Activated CD4-positive, alpha-beta T cell treated with anti-CD3 and anti-CD28 coated beads, Interleukin-2, amount 10 ng/mL, durations not matched to agents 24 days and 14 days (primary cell): ENCODE measurements at regions not wholly inside any gene's neighbourhood (a gene's known extent, or its start where the extent isn't known, plus 50 kb on each side); places are given as distances from the start of the nearest gene placed in this dataset.

Source experiments
- DNase-seq: peaks from one replicate; pipeline ENCODE4 v3.0.0; 2022
- H3K27ac Mint-ChIP-seq: one replicate; pipeline ENCODE4 v1.8.0; 2022; ENCODE audit warnings: mild to moderate bottlenecking, mixed read lengths
- H3K27me3 Mint-ChIP-seq: one replicate; pipeline ENCODE4 v1.8.0; 2022; ENCODE audit warnings: mixed read lengths
- H3K36me3 Mint-ChIP-seq: one replicate; pipeline ENCODE4 v1.8.0; 2022; ENCODE audit warnings: low read depth, mild to moderate bottlenecking, mixed read lengths
- H3K4me1 Mint-ChIP-seq: one replicate; pipeline ENCODE4 v1.8.0; 2021; ENCODE audit warnings: mixed read lengths
- H3K4me3 Mint-ChIP-seq: one replicate; pipeline ENCODE4 v1.8.0; 2022; ENCODE audit warnings: mild to moderate bottlenecking, moderate library complexity, mixed read lengths
- H3K9me3 Mint-ChIP-seq: one replicate; pipeline ENCODE4 v1.8.0; 2021; ENCODE audit warnings: mixed read lengths
- intact Hi-C: fragments of 100-400 bp; cut with micrococcal nuclease; formaldehyde crosslinking; loops from one replicate; pipeline ENCODE4 v1.15.1; 2023

DNA sequence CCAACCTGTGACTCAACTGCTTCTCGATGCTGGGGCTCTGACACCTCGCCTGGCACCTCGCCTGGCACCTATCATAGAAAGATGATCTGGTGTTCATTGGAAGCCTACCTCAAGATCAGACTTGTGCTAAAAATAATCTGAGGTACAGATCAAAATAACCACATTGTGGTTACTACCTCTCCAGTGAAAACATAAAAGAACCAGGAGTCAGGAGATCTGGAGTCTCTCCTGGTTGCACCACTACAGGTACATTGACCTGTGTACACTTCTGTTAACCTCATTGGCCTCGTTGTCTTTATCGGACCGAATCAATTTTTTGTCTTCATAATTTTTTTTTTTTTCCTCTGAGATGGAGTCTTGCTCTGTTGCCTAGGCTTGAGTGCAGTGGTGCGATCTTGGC, 695.9 kb downstream of the HDGFL1 start:
- H3K9me3 Mint-ChIP-seq, result peaks cover 4% of the 10 kb centered on the region
- intact Hi-C loops, result no loop called here
- DNase-seq, result no peak
- no peaks in the 10 kb centered on the region for H3K27me3 Mint-ChIP-seq
- H3K4me3 Mint-ChIP-seq, result no peak overlapping the region
- H3K27ac Mint-ChIP-seq, result no peak overlapping the region
- no peaks in the 10 kb centered on the region for H3K4me1 Mint-ChIP-seq
- no peaks in the 10 kb centered on the region for H3K36me3 Mint-ChIP-seq

DNA sequence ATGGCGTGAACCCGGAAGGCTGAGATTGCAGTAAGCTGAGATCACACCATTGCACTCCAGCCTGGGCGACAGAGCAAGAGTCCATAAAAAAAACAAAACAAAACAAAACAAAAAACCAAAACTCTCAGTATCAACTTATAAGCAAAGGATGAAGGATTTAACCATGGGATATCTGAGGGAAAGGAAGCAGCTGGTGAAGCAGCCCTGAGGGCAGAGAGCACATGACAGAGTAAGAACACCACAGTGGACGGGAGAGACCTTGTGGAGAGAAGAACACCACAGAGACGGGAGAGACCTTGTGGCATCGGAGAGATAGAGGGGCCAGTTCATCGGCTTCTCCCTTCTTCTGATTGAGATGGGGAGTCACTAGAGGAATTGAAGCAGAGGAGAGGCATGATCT, 697.2 kb downstream of the HDGFL1 start:
- Mint-ChIP-seq H3K4me3 (no peak overlapping the region), H3K4me1 (no peaks in the 10 kb centered on the region), H3K27me3 (no peaks in the 10 kb centered on the region), H3K36me3 (no peaks in the 10 kb centered on the region), H3K9me3 (no peaks in the 10 kb centered on the region), H3K27ac (no peak overlapping the region)
- intact Hi-C loops, result no loop called here
- no peak for DNase-seq

DNA sequence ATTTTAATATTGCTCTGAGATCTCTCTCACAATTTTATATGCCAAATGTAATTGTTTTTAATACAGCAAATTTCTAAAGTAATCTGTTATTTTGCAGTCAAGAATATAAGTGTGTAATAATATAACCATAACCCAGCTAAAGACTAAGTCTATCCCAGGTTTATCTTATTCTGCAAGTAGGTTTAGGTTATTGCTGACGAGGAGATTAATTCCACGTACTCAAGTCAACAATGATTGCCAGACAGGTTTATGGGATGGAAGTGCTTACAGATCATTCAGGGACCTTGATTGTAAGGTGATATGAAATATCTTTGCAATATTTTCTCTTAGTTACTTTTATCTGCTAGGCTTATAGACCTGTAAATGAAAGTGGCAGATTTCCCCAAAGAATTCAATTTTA, 698.3 kb downstream of the HDGFL1 start:
- no peaks in the 10 kb centered on the region for H3K9me3 Mint-ChIP-seq
- H3K27me3 Mint-ChIP-seq, result no peaks in the 10 kb centered on the region
- intact Hi-C loops, result no loop called here
- no peak overlapping the region for H3K4me3 Mint-ChIP-seq
- H3K4me1 Mint-ChIP-seq, result no peaks in the 10 kb centered on the region
- DNase-seq, result no peak
- H3K36me3 Mint-ChIP-seq, result no peaks in the 10 kb centered on the region
- no peak overlapping the region for H3K27ac Mint-ChIP-seq

DNA sequence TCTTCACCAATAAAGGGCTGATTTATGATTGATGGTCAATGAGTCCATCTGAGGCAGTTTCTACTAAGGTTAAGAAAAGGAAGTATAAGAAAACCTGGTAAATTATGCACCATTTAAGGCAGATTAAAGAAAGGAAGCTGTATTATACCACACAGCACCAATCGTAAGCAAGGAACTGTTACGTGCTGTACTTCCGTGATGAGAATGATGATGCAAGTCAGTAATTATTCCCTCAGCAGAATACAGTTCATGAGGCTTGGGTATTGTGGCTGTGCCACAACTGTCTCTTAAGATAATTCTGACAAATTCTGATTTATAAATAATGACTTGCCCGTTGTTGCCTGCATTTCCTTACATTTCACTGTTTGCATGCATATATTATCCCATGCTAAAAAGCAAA, 699.0 kb downstream of the HDGFL1 start:
- Mint-ChIP-seq H3K4me3 (no peak overlapping the region), H3K36me3 (no peaks in the 10 kb centered on the region), H3K4me1 (no peaks in the 10 kb centered on the region), H3K27me3 (no peaks in the 10 kb centered on the region), H3K27ac (no peak overlapping the region), H3K9me3 (no peaks in the 10 kb centered on the region)
- intact Hi-C loops, result no loop called here
- DNase-seq, result no peak

DNA sequence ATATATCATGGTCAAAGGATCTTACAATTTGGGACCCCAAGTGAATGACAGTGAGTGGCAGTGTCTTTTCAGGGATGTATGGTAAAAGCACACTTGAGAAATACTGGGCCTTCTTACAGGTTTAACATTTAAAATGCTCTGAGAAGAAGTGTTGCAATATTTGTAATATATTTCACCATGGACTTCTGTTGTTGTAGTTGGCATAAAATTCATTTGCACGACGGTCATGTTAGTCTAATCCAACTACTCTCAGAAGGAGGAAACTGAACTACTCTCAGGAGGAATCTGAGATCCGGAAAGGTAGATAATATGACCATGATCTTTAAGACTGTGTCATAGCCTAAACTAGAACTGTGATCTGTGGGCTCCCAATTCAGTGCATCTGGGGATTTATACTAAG, 700.1 kb downstream of the HDGFL1 start:
- no peak for DNase-seq
- intact Hi-C loops, result no loop called here
- H3K9me3 Mint-ChIP-seq, result no peaks in the 10 kb centered on the region
- no peaks in the 10 kb centered on the region for H3K36me3 Mint-ChIP-seq
- H3K27me3 Mint-ChIP-seq, result no peaks in the 10 kb centered on the region
- no peaks in the 10 kb centered on the region for H3K4me1 Mint-ChIP-seq
- no peak overlapping the region for H3K27ac Mint-ChIP-seq
- no peak overlapping the region for H3K4me3 Mint-ChIP-seq

DNA sequence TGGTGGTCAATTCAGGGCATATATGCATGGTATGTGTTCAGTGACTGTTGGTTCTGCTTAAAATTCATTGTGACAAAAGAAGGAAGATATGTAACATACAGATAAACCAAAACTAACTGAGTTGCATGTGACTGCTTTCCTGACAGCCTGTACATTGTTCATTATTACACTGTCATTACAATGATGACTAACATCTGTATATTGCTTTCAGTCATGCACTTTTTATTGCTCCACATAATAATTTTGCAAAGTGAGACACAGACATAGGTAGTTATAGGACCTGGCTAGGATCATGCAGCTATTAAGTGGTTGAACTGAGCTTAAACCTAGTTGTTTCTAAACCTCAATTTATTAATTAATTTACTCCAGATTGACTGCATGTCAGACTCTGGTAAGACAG, 703.2 kb downstream of the HDGFL1 start:
- no peak for DNase-seq
- Mint-ChIP-seq H3K4me1 (no peaks in the 10 kb centered on the region), H3K27me3 (no peaks in the 10 kb centered on the region), H3K27ac (no peak overlapping the region), H3K9me3 (no peaks in the 10 kb centered on the region), H3K36me3 (no peaks in the 10 kb centered on the region), H3K4me3 (no peak overlapping the region)
- intact Hi-C loops, result no loop called here

DNA sequence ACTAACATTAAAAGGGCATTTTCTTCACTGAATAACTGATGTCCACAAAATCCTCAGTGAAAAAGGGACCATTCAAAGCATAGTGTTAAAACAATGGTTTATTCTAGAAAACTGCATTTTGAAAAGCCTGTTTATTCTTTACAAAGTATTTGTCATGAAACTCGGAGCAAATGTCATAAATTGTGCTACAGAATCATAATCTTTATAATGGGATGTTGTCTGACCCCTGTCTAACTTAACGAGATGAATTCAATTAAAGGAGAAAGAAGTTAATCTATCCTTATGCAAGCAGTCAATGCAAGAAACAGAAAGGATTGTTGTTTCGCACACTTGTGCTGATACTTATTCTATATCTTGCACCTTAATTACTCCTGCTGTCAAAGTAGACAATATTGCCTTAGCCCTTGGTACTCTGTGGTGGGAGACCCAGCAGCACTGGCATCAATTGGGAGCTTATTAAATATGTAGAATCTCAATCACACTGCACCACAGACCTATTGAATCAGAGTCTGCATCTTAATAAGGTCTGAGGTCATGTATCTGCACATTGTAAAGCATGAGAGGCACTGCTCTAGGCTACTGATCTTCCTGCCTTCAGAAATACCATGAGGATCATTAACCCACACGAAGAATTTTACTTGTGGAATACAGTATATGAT, 708.3 kb downstream of the HDGFL1 start:
- no peaks in the 10 kb centered on the region for H3K27me3 Mint-ChIP-seq
- intact Hi-C loops, result no loop called here
- no peaks in the 10 kb centered on the region for H3K9me3 Mint-ChIP-seq
- no peaks in the 10 kb centered on the region for H3K4me1 Mint-ChIP-seq
- no peak for DNase-seq
- H3K27ac Mint-ChIP-seq, result no peak overlapping the region
- H3K36me3 Mint-ChIP-seq, result no peaks in the 10 kb centered on the region
- no peak overlapping the region for H3K4me3 Mint-ChIP-seq

DNA sequence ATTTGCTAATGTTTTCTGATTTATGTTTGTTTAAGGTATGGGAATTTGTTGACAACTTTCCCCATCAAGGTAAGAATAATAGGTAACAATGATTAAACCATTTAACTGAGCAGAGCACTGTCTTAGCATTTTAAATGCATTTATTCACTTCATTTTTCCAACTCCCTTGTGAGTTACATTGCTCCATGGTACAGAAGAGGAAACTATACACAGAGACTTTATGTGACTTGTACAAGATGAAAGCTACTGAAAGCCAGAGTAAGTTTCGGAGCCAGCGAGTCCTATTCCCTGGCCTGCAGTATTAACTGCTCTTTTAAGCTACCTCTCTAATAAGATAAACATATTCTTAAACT, 708.8 kb downstream of the HDGFL1 start:
- intact Hi-C loops, result no loop called here
- no peak overlapping the region for H3K4me3 Mint-ChIP-seq
- no peaks in the 10 kb centered on the region for H3K4me1 Mint-ChIP-seq
- no peaks in the 10 kb centered on the region for H3K9me3 Mint-ChIP-seq
- no peaks in the 10 kb centered on the region for H3K36me3 Mint-ChIP-seq
- H3K27me3 Mint-ChIP-seq, result no peaks in the 10 kb centered on the region
- no peak for DNase-seq
- H3K27ac Mint-ChIP-seq, result no peak overlapping the region

DNA sequence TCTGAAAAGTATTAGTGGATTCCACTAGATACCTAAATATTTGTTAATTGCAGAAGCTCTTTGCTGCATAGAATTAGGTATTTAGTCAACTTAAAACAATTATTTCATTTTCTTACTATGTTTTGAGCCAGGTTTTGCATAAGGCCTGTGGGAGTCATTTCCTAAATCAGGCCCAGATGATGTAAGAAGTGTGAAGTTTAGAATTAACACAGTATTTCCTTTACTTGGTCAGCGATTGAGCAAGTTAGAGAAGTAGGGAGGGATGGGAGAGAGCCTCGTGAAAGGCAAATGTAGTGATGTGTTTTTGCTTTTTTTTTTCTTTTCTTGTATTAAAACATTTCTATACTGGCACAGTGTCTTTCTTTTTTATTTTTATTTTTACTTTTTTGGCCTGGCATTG, 711.1 kb downstream of the HDGFL1 start:
- H3K4me3 Mint-ChIP-seq, result no peak overlapping the region
- H3K9me3 Mint-ChIP-seq, result no peaks in the 10 kb centered on the region
- intact Hi-C loops, result no loop called here
- no peaks in the 10 kb centered on the region for H3K4me1 Mint-ChIP-seq
- no peaks in the 10 kb centered on the region for H3K36me3 Mint-ChIP-seq
- H3K27ac Mint-ChIP-seq, result no peak overlapping the region
- H3K27me3 Mint-ChIP-seq, result no peaks in the 10 kb centered on the region
- DNase-seq, result no peak

DNA sequence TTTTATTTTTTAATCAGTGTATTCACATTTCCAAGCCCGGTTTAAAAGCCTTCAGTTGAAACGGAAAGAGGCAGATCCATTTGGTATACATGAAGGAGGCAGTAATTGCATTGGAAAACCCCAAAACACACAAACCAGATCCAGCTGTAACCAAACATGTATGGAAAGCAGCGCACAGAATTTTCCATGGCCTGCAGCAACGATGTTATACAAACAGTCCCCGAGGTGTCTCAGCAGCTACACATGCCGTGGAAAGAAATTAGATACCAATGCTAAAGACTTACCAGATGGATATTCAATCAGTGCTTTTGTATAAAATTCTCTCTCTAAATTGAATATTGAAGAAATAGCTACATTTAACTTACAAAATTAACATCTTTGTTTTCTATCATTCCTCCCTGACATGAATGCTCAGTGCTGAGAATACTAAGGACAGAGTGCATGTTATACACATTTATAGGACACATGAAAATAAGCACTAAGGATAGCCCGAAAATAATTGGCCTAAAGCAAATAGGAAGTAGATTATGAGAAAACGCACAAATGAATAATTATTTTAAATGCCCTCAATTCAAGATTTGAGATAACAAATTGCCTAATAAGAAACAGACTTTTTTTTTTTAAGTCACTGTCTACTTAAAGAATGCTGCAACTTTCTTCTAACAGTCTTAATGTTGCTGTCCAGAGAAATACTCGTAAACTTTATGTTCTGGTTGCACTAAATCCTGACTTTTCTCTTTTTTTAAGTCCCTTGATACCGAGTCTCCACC, 713.1 kb downstream of the HDGFL1 start:
- DNase-seq, result no peak
- intact Hi-C loops, result no loop called here
- Mint-ChIP-seq H3K9me3 (no peaks in the 10 kb centered on the region), H3K27ac (no peak overlapping the region), H3K4me3 (no peak overlapping the region), H3K4me1 (no peaks in the 10 kb centered on the region), H3K27me3 (no peaks in the 10 kb centered on the region), H3K36me3 (no peaks in the 10 kb centered on the region)

DNA sequence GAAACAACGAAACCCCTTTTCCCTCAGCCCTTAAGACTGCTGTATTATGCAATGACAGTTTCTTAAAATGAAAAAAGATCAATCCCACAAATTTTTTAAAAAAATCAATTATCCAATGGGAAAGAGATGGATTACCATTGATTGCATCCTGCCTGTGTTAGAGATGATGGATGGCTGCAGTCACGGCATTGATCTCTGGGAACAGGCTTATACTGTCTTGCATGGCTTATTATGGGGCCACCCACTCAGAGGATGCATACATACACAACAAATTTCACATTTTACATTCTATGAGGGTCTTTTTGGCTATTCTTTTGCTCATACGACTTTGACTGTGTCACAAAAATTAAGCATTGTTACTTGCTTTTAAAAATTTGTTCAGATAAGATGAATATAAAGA, 724.3 kb downstream of the HDGFL1 start:
- Mint-ChIP-seq H3K4me3 (no peak overlapping the region), H3K27ac (no peak overlapping the region), H3K36me3 (no peaks in the 10 kb centered on the region), H3K27me3 (no peaks in the 10 kb centered on the region), H3K4me1 (no peaks in the 10 kb centered on the region), H3K9me3 (no peaks in the 10 kb centered on the region)
- intact Hi-C loops, result no loop called here
- no peak for DNase-seq

DNA sequence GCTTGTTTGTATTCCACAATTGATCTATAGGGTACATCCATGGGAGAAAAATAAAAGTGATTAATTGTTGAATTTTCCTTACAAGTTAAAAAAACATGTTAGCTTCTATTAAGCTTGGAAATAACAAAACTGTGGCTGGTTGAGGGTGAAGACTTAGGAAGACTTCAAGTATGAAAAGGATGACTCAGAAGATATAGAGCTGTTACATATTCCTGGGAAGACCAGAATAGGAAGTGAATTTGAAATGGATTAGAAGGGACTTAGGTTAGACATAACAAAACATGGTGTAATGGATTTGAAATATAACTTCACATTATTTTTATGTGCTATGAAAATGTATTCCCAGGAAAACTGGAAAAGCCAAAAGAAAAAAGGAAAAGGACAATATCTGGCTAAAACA, 732.2 kb downstream of the HDGFL1 start:
- Mint-ChIP-seq H3K27me3 (no peaks in the 10 kb centered on the region), H3K27ac (no peak overlapping the region)
- no peak for DNase-seq

DNA sequence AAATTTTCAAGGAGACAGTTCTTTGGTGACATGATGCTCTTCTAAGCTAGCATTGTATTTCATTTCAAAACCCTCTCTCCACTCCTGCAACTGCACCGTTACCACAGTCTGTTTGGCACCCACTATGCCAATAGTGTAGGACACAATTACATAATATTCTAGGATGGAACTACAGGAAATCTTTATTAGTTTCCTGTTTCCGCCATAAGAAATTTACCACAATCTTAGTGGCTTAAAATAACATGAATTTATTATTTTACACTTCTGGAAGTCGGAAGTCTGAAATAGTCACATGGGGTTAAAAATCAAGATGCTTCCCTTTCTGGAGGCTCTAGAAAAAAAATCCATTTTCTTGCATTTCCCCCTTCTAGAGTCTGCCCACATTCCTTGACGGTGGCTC, 733.1 kb downstream of the HDGFL1 start:
- H3K36me3 Mint-ChIP-seq, result no peaks in the 10 kb centered on the region
- intact Hi-C loops, result no loop called here

More for the DNA sequence above, 732.2 kb downstream of the HDGFL1 start:
- no peaks in the 10 kb centered on the region for H3K4me1 Mint-ChIP-seq
- H3K4me3 Mint-ChIP-seq, result no peak overlapping the region
- intact Hi-C loops, result no loop called here
- no peaks in the 10 kb centered on the region for H3K36me3 Mint-ChIP-seq
- H3K9me3 Mint-ChIP-seq, result no peaks in the 10 kb centered on the region

DNA sequence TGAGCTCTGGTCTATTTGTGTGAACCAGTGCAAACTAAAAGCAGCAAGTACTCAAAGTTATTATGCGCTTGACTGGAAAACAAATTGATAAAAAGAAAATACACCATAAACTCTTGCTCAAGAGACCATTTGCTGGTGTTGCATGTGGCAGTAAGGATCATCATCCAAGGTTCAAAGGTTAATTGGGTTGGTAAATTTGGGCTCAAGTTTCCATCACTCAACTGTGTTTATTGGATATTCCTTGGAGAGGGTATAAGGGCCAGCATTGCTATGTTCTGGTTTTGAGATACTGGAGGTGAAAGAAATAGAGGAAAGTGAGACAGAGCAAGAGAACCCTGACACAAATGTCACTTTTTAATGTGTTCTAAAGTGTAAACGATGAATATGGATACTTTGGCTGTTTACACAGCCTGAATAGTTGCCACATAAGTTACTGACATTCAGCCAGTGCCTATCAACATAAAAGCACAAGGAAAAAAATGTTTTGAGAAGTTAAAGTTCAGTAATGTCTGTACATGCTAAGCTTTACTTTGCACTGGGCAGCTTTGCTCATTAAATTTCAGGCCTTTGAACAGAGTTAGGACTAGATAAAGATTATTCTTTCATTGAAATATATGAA, 736.1 kb downstream of the HDGFL1 start:
- no peaks in the 10 kb centered on the region for H3K36me3 Mint-ChIP-seq
- H3K4me3 Mint-ChIP-seq, result no peak overlapping the region
- DNase-seq, result no peak
- H3K27me3 Mint-ChIP-seq, result no peaks in the 10 kb centered on the region
- H3K9me3 Mint-ChIP-seq, result peaks cover 5% of the 10 kb centered on the region
- H3K27ac Mint-ChIP-seq, result no peak overlapping the region
- no peaks in the 10 kb centered on the region for H3K4me1 Mint-ChIP-seq
- intact Hi-C loops, result no loop called here

More for the DNA sequence above, 733.1 kb downstream of the HDGFL1 start:
- Mint-ChIP-seq H3K4me3 (no peak overlapping the region), H3K4me1 (no peaks in the 10 kb centered on the region), H3K27ac (no peak overlapping the region), H3K27me3 (no peaks in the 10 kb centered on the region), H3K9me3 (no peaks in the 10 kb centered on the region)
- no peak for DNase-seq
